GM19023 (cell line): ENCODE measurements at regions not wholly inside any gene's neighbourhood (a gene's known extent, or its start where the extent isn't known, plus 50 kb on each side); places are given as distances from the start of the nearest gene placed in this dataset.

Experiments used
- ATAC-seq: cut with Tn5 transposase; IDR thresholded peaks from one replicate; pipeline ENCODE4 v1.9.1; 2021; ENCODE audit warnings: mild to moderate bottlenecking, moderate library complexity; ENCODE audit not compliant: unreplicated experiment

GRCh38 chr2:120424274-120424796 is 78.4 kb downstream of the INHBB start:
- no peak for ATAC-seq

GRCh38 chr2:120425014-120425413 is 79.1 kb downstream of the INHBB start:
- ATAC-seq, result no peak

- no peak for ATAC-seq
These were observed 82.8 kb downstream of the INHBB start for GRCh38 chr2:120428748-120429147.

- ATAC-seq, result no peak
These were observed 83.9 kb downstream of the INHBB start for GRCh38 chr2:120429586-120430500.

GRCh38 chr2:120430501-120430830 is 84.5 kb downstream of the INHBB start:
- no peak for ATAC-seq

- no peak for ATAC-seq
These were observed 85.0 kb downstream of the INHBB start for GRCh38 chr2:120430957-120431356.

- no peak for ATAC-seq
These were observed 85.7 kb downstream of the INHBB start for GRCh38 chr2:120431386-120432292.

- ATAC-seq, result no peak
These were observed 86.5 kb downstream of the INHBB start for GRCh38 chr2:120432293-120432975.

GRCh38 chr2:120432976-120433815 is 87.3 kb downstream of the INHBB start:
- ATAC-seq, result no peak

GRCh38 chr2:120433816-120434290 is 87.9 kb downstream of the INHBB start:
- ATAC-seq, result no peak

- ATAC-seq, result no peak
These were observed 88.8 kb downstream of the INHBB start for GRCh38 chr2:120434492-120435308.

- ATAC-seq, result no peak
These were observed 89.9 kb downstream of the INHBB start for GRCh38 chr2:120435671-120436459.

- ATAC-seq, result no peak
These were observed 90.5 kb downstream of the INHBB start for GRCh38 chr2:120436460-120436739.

GRCh38 chr2:120436885-120437603 is 91.1 kb downstream of the INHBB start:
- ATAC-seq, result no peak

GRCh38 chr2:120437604-120438000 is 91.7 kb downstream of the INHBB start:
- no peak for ATAC-seq

- ATAC-seq, result no peak
These were observed 92.5 kb downstream of the INHBB start for GRCh38 chr2:120438301-120439066.

GRCh38 chr2:120439067-120439368 is 93.1 kb downstream of the INHBB start:
- no peak for ATAC-seq
